Activated CD4-positive, alpha-beta T cell treated with anti-CD3 and anti-CD28 coated beads, Interleukin-2, Interleukin-4, amounts not matched to agents 100 ng/mL and 50 ng/mL, durations not matched to agents 16 hours and 8 hours (primary cell): ENCODE measurements at regions not wholly inside any gene's neighbourhood (a gene's known extent, or its start where the extent isn't known, plus 50 kb on each side); places are given as distances from the start of the nearest gene placed in this dataset.

ENCODE experiments used
- DNase-seq: peaks from one replicate; pipeline ENCODE4 v3.0.0-alpha.2; 2020; ENCODE audit warnings: low spot score

DNA sequence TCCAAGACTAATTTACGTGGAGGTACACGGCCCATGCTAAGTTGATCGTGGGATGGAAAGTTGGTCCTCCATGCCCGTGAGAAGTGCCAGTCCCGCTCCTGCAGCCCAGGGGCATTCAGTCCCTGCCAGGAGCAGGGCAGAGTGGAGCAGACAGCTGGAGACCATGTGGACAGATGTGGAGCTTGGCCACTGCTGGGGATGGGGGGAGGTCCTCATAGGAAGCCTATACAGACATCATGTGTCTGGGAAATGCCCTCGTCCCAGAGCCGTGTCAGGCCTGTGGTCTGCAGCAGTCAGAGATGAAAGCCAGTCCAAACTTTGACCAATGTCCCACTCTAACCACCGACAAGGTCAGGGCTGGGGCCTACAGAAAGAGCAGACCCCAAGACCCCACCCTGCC, 118.4 kb downstream of the CPZ start:
- DNase-seq = no peak

DNA sequence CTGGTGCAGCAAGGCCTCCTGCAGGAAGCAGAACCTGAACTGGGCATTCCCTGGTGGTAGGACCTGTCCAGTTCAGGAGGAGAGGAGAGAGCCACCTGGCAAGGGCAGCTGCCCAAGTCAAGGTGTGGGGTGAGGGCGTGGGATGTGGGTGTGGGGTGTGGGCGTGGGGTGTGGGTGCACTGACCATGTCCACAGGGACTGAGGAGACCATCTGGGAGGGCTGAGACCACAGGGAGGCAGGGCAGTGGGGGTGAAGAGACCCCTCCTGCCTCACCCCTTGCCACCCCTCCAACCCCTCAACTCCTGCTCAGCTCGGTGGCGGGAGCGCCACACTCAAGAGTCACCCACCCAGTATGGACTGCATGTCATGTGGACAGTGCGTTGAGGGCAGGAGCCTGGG, 117.9 kb downstream of the CPZ start:
- no peak for DNase-seq

DNA sequence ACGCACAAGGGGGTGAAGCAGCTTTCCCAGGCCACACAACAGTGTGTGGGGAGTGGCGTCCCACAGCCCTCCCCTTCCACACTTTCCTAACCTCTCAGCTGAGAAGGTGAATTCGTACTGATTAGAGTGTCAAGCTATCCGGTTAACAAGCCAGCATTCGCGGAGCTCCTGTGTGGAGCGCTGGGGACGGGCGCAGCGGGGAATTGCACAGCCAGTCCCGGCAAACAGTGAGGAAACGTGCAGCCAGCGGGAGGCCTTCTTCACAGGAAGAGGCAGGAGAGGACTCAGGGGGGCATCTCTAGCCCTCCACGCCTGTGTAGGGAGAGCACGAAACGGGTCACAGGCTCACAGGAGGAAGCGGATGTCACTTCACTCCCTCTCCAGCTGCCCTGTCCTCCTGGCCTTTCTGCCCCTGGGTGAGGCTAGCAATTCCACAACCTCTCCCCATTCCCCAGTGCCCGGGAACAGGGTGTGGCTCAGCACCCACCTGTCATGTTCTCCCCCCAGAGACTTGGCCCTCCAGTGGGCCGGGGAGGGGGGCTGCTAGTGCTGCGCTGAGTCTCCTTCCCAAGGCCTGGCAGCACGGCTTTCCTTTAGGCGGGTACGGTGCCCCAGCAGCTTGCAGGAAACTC, 117.3 kb downstream of the CPZ start:
- DNase-seq = no peak

GRCh38 chr4:8709050-8709728, 116.6 kb downstream of the CPZ start:
- DNase-seq = no peak

- DNase-seq = no peak
Measured at GRCh38 chr4:8708401-8709021, 115.9 kb downstream of the CPZ start.

GRCh38 chr4:8707045-8707781, 114.6 kb downstream of the CPZ start:
- no peak for DNase-seq

DNA sequence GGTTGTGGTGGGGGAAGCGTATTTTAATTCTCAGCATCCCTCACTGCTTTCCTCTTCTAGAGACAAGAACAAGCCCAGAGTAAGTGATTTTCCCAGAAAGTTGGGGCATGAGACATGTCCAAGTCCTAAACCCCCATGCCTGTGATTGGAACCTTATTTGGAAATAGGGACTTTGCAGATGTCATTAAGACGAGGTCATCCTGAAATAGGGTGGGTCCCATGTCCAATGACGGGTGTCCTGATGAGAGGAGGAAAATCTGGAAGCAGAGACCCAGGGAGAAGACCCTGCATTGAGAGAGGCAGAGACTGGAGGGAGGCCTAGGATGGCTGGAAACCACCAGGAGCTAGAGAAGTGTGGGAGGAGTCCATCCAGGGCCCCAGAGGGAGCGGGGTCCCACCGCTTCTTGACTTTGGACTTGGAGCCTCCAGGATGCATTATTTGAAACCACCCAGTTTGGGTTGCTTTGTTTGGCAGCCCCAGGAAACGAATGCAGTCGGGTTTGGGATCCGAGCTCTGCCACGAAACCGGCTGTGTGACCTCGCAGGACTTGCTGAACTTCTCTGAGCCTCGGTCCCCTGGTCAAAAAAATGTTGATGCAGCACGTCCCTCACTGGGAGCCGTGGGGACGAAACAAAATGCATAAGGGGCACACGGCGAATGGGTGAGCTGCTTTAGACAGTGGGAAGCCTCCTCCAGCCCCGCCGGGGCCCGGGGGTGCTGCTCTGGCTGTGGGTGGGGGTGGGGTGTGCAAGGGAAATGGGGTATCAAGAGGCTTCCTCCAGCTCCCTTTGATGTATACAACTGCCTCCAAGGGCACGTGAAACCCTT, 113.9 kb downstream of the CPZ start:
- DNase-seq = no peak

GRCh38 chr4:8705161-8706145, 112.9 kb downstream of the CPZ start:
- DNase-seq = no peak

DNA sequence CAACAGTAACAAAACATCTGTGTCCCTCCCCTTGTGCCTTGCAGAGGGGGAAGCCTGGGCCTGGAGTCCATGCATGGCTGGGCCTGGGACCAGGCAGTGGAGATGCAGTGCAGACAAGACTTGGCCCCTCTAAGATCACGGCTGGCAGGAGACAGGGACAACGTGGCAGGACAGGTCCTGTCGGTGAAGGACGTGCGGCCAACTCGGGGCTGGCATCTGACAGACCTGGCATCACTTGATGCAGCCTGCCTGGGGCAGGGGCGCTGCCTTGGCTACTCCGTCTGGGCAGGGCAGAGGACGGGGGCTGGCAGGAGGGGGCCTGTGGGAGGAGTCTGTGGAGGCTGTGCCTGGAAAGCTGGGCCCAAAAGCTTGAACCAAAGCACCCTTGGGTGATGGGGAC, 112.1 kb downstream of the CPZ start:
- no peak for DNase-seq

- DNase-seq = no peak
Measured at GRCh38 chr4:8703857-8704495, 111.4 kb downstream of the CPZ start.

DNA sequence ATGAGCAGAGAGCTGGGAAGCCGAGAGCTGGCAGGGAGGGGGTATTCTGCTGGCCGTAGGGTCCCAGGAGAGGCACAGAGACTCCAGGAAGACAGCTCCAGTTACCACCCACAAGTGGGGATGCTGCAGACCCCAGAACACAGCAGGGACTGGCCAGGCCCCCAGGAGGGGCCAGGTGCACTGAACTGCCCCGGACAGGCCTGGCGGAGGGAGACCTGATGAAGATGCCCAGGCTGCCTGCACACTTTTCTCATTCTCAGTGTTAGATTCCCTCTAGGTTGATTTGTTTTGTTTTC, 110.8 kb downstream of the CPZ start:
- no peak for DNase-seq

DNA sequence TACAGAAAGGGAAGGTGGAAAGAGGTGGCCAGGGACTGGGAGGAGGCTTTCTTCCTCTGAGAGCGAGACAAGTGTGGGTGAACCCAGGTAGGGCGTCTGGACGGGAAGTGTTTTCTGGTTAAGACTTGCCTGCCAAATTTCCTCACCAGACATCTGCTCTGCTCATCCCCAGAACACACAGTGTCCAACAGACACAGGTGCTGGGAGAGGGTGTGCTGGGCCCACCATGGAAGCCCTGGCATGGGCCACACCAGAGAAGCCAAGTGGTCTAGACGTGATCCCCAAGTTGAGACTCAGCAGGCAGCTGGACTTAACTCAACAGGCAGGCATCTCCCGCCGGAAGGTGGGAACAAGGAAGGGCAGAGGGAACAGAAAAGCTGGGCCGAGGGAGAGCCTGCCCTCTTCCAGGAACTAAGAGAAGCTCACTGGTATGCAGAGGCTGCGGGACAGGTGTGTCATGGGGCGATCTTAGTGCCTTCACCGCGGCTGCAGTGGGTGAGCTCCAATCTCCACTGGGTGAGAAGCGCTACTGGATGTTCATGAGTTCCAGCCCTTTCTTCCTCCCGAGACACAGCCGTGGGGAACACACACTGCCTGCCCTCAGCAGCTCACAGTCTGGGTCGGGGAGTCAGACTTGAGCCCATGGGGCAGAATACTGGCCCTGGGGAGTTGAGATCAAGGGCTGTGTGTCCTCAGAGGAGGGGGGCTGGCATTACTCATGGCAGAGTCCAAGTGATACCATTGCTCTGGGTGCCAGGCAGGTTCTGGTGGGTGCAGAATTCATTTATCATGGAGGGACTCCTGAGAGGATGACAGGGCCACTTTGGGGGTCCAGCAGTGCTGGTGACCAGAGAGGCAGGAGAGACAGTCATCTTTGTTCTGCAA, 110.2 kb downstream of the CPZ start:
- DNase-seq = no peak

DNA sequence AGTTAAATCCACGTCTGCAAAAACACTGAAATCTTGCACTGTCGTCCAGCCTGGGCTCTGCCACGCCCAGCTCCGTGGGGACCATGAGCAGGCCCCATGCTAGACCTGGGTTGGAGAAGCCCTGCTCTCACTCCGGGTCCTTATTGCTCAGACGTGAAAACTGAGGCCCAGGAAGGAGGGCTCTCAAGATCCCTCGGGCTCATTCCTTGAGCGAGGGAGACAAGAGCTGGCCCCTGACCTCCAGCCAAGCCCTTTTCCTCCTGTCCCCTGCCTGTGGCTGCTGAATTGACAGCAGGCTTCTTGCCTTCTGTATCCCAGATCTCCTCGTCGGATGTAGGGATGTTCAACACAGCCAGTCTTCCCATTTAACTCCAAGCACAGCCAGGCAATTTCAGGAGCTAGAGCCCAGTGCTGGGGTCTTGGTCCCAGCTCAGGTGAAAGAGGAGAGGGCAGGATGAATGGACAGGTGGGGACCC, 109.5 kb downstream of the CPZ start:
- no peak for DNase-seq

DNA sequence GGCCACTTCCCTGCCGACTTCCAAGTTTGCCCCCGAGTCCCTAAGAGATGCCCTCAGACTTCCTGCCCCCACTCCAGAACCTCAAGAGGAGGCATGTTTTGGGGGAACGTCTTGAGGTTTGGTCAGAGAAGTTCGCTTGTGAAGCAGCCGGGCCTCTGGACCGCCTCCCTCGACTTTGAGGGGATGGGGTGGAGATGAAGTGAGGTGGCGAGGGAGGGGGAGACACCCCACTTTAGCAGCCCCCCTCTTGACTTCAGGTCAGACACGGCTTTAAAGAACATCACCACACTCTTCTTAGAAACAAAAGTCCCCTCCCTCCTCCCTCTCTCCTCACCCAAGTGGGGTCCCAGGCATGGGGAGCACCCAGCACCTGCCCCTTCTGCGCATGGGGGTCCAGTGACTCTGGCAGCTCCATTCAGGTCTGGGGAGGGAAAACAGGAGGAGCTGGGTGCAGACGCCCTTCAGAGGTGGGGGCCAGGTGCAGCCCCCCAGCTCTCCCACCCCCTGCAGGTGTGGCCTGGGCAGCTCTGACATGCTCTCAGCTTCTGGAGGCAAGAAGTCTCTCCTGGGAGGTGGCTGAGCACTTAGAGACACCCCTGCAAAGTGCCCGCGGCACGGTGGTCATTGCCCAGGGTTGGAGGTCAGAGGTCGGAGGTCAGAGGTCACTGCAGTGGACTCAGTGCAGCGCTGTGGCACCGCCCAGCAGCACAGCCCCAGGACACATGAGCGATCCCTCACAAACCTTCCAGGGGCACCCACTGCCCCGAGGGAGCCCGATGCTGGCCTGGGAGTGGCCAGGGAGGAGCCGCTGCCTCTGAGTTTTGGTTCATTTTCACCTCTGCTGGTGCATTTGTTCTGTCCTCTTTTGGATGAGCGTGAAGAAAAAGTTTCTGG, 108.8 kb downstream of the CPZ start:
- DNase-seq = no peak

DNA sequence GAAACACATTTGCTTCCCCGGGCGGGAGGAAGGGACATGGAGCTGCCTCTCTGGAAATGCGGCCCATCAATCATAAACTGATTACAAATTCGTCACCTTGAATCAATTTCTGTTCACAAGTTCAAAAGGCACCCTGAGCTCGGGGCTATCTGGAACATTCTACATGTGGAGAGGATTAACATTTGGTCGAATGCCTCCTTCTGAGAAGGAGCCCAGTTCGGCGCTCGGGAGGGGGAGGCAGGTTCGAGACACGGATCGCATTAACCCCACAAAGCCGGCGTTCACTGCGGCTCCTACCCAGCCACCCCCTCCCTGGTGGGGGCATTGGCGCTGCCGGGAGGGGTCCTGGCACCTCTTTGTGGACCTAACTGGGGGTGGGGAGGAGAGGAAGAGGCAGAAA, 108.0 kb downstream of the CPZ start:
- DNase-seq = no peak

DNA sequence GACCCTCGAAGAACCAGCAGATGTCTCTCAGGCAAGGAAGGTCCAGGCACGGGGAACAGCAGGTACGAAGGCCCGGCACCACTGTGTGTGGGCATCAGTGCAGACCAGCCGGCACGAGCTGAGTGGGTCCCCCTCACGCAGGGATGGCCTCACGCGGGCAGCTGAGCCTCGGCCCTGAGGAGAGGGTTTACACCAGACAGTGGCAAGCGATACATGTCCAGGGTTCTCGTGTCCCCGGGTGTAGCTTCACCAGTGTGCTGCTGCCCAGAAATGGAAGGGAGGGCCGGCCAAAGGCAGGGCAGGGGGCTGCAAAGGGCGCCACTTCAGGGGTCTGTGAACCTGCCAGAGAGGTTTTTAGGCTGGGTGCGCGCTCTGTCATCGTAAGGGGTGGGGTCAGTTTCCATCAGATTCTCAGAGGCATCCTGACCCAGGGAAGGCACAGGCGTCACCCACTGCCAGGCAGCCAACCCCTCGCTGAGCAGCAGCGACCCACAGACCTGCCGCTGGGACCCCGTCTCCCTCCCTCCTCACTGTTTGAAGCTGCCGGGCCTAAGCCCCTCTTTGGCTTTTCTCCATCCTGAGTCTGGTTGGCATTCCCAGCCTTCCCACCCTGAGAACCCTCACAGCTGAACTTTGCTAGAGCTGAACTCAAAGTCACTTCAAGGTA, 107.0 kb downstream of the CPZ start:
- no peak for DNase-seq

DNA sequence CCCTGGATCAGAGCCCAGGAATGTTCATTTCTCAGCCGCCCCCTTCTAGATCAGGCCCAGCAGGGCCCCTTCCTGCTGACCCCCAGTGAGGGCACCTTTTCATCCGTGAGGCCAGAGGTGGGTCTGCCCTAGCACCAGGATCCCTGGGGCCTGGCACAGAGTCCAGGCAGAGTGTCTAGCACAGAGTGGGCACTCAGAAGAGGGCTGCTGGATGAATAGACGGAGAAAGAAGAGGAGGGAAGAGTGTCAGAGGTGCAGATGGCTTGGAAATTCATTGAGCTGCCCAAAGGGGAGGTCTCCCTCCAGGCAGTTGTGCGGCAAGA, 106.5 kb downstream of the CPZ start:
- DNase-seq = no peak
